IMR-90 (cell line): ENCODE measurements at regions not wholly inside any gene's neighbourhood (a gene's known extent, or its start where the extent isn't known, plus 50 kb on each side); places are given as distances from the start of the nearest gene placed in this dataset.

Source experiments
- ATAC-seq: fragments of 200-7000 bp; cut with Tn5 transposase; 2 replicates; pipeline ENCODE4 v1.9.1; 2020; ENCODE audit warnings: low read depth, mild to moderate bottlenecking, moderate library complexity
- BruUV-seq: library from RNA; stranded (reverse); fragments of 400-500 nt; replicated peaks from 2 replicates; lab custom pipeline; 2021; lab: Mats Ljungman, UMichigan
- CTCF ChIA-PET: fragments of 300-600 bp; formaldehyde crosslinking; extraction: SDS; loops from one replicate; lab custom pipeline; 2021; ENCODE audit warnings: antibody characterized with exemption; lab: Yijun Ruan, JAX
- POLR2A ChIA-PET: fragments of 300-600 bp; sonication (Branson Sonifier 250); formaldehyde crosslinking; loops from one replicate; lab custom pipeline; 2022; ENCODE audit warnings: antibody characterized with exemption; ENCODE audit not compliant: unreplicated experiment; lab: Charles Lee
- DNase-seq: peaks from one replicate; pipeline ENCODE4 v3.0.0; 2013
- H2AFZ ChIP-seq: replicated peaks from 2 replicates; pipeline ENCODE3; 2013; ENCODE audit warnings: low read length, mild to moderate bottlenecking; ENCODE audit not compliant: poor library complexity
- H2AK5ac ChIP-seq: 2 replicates; pipeline ENCODE4 v1.6.1; 2013; ENCODE audit warnings: low read depth, low read length, inconsistent platforms
- H2AK9ac ChIP-seq: replicated peaks from 2 replicates; pipeline ENCODE3; 2013; ENCODE audit warnings: mild to moderate bottlenecking, low read depth, low read length, moderate library complexity; ENCODE audit not compliant: poor library complexity
- H2BK120ac ChIP-seq: 2 replicates; pipeline ENCODE4 v1.6.1; 2013; ENCODE audit warnings: low read depth, low read length, inconsistent platforms
- H2BK15ac ChIP-seq: 3 replicates; pipeline ENCODE4 v1.6.1; 2013; ENCODE audit warnings: low read depth, low read length, inconsistent platforms
- H2BK20ac ChIP-seq: 2 replicates; pipeline ENCODE4 v1.6.1; 2013; ENCODE audit warnings: low read depth, mild to moderate bottlenecking, inconsistent platforms, low read length, moderate library complexity
- H2BK5ac ChIP-seq: 2 replicates; pipeline ENCODE4 v1.6.1; 2013; ENCODE audit warnings: mild to moderate bottlenecking, low read depth, low read length, inconsistent platforms; ENCODE audit not compliant: poor library complexity, severe bottlenecking
- H3K14ac ChIP-seq: replicated peaks from 2 replicates; pipeline ENCODE4 v1.6.1; 2013; ENCODE audit warnings: low read depth, low read length, inconsistent platforms
- H3K18ac ChIP-seq: 2 replicates; pipeline ENCODE4 v1.6.1; 2013; ENCODE audit warnings: low read depth, low read length, control low read depth
- H3K23ac ChIP-seq: 2 replicates; pipeline ENCODE4 v1.6.1; 2013; ENCODE audit warnings: low read depth, low read length, inconsistent platforms
- H3K27ac ChIP-seq: 2 replicates; pipeline ENCODE4 v1.5.1; 2013; ENCODE audit warnings: mild to moderate bottlenecking, control low read depth, low read length; ENCODE audit not compliant: insufficient read depth
- H3K27me3 ChIP-seq: 2 replicates; pipeline ENCODE4 v1.6.1; 2013; ENCODE audit warnings: low read length; ENCODE audit not compliant: control insufficient read depth, insufficient read depth
- H3K36me3 ChIP-seq: 2 replicates; pipeline ENCODE4 v1.6.1; 2013; ENCODE audit warnings: low read length, mixed read lengths; ENCODE audit not compliant: control insufficient read depth, insufficient read depth
- H3K4ac ChIP-seq: 2 replicates; pipeline ENCODE4 v1.6.1; 2013; ENCODE audit warnings: low read depth, low read length, inconsistent platforms
- H3K4me1 ChIP-seq: 2 replicates; pipeline ENCODE4 v1.6.1; 2013; ENCODE audit warnings: low read length, mixed read lengths; ENCODE audit not compliant: control insufficient read depth, insufficient read depth
- H3K4me2 ChIP-seq: 2 replicates; pipeline ENCODE4 v1.6.1; 2013; ENCODE audit warnings: low read depth, mild to moderate bottlenecking, control low read depth, low read length, moderate library complexity
- H3K4me3 ChIP-seq: 2 replicates; pipeline ENCODE4 v1.5.1; 2013; ENCODE audit warnings: low read depth, mild to moderate bottlenecking, control low read depth, low read length, moderate library complexity; ENCODE audit not compliant: insufficient read depth
- H3K56ac ChIP-seq: 2 replicates; pipeline ENCODE4 v1.6.1; 2013; ENCODE audit warnings: low read length, inconsistent platforms; ENCODE audit not compliant: insufficient read depth; ENCODE audit errors: extremely low read depth
- H3K79me1 ChIP-seq, 2 experiments: 2 replicates each; pipeline ENCODE4 v1.6.1; 2013; ENCODE audit warnings: low read length in 2 of 2, inconsistent platforms in 1 of 2, low read depth in 1 of 2
- H3K9ac ChIP-seq: 2 replicates; pipeline ENCODE4 v1.6.1; 2013; ENCODE audit warnings: low read depth, low read length, control low read depth
- H3K9me1 ChIP-seq: 2 replicates; pipeline ENCODE4 v1.6.1; 2013; ENCODE audit warnings: low read length, inconsistent platforms; ENCODE audit not compliant: insufficient read depth
- H3K9me3 ChIP-seq: 2 replicates; pipeline ENCODE4 v1.6.1; 2013; ENCODE audit warnings: low read length; ENCODE audit not compliant: control insufficient read depth, insufficient read depth
- H4K20me1 ChIP-seq: 2 replicates; pipeline ENCODE4 v1.6.1; 2013; ENCODE audit warnings: low read length, inconsistent platforms; ENCODE audit not compliant: insufficient read depth
- H4K5ac ChIP-seq: 2 replicates; pipeline ENCODE4 v1.6.1; 2013; ENCODE audit warnings: mild to moderate bottlenecking, low read depth, low read length, control low read depth
- H4K8ac ChIP-seq, 2 experiments: 2 replicates each; pipeline ENCODE4 v1.6.1; 2013; ENCODE audit warnings: low read depth in 2 of 2, low read length in 2 of 2, control low read depth in 1 of 2, inconsistent platforms in 1 of 2
- H4K91ac ChIP-seq: 2 replicates; pipeline ENCODE4 v1.6.1; 2013; ENCODE audit warnings: low read depth, low read length, inconsistent platforms; ENCODE audit not compliant: insufficient read depth
- CEBPB ChIP-seq: IDR thresholded peaks from 2 replicates; pipeline ENCODE4 v1.6.1; 2012; ENCODE audit warnings: low read depth, low read length, improper control_type of control experiment
- MAZ ChIP-seq: IDR thresholded peaks from 2 replicates; pipeline ENCODE4 v1.6.1; 2012; ENCODE audit warnings: low read depth, mild to moderate bottlenecking, low read length, improper control_type of control experiment, moderate library complexity, borderline replicate concordance
- RAD21 ChIP-seq: IDR thresholded peaks from 2 replicates; pipeline ENCODE4 v1.6.1; 2012; ENCODE audit warnings: low read length, improper control_type of control experiment
- WGBS, 2 experiments: methylation state at CpG; one replicate each; pipeline versions ENCODE4 v1.1.5 to v1.1.7; 2013; ENCODE audit warnings: missing lambda C conversion rate in 2 of 2; ENCODE audit not compliant: insufficient read length in 1 of 2; ENCODE audit errors: extremely low coverage in 2 of 2; 5-methylcytosine and 5-hydroxymethylcytosine counted together
- dilution Hi-C: fragments of 300-500 bp; cut with HindIII; formaldehyde crosslinking; loops from one replicate; pipeline ENCODE4 v1.14.3; 2018; ENCODE audit warnings: low sequenced_read_pairs; ENCODE audit not compliant: unreplicated experiment
- in situ Hi-C: fragments of 300-500 bp; cut with MboI; formaldehyde crosslinking; loops from 3 replicates; pipeline ENCODE4 v1.14.3; 2019; ENCODE audit warnings: low sequenced_read_pairs, inconsistent platforms, mixed read lengths
- intact Hi-C: fragments of 100-400 bp; cut with micrococcal nuclease; formaldehyde crosslinking; loops from 2 replicates; pipeline ENCODE4 v1.10.0; 2022

- TF ChIP-seq MAZ (no peak), CEBPB (no peak), RAD21 (no peak)
- Histone ChIP-seq H3K9ac (no peak overlapping the region), H3K9me3 (peaks cover 9% of the 10 kb centered on the region; the same call in 1 of the 2 replicates), H4K91ac (no peak overlapping the region), H3K4me3 (no peak overlapping the region), H2BK20ac (no peak overlapping the region), H3K4ac (no peak overlapping the region), H3K27me3 (no peaks in the 10 kb centered on the region), H4K8ac (no peak overlapping the region), H3K36me3 (no peaks in the 10 kb centered on the region), H3K27ac (no peak overlapping the region), H2BK120ac (no peak overlapping the region), H3K4me1 (no peaks in the 10 kb centered on the region), H3K14ac (no peak overlapping the region), H3K18ac (no peak overlapping the region), H4K5ac (no peak overlapping the region), H3K4me2 (no peak overlapping the region), H2AK5ac (no peak overlapping the region), H3K23ac (no peak overlapping the region), H2BK5ac (no peak overlapping the region), H3K79me1 (no peaks in the 10 kb centered on the region), H2AK9ac (no peak overlapping the region), H2AFZ (no peak overlapping the region), H2BK15ac (no peak overlapping the region), H3K56ac (no peak overlapping the region), H4K20me1 (no peaks in the 10 kb centered on the region), H3K9me1 (no peaks in the 10 kb centered on the region)
- ChIA-PET POLR2A (no interaction called here), CTCF (no interaction called here)
- WGBS, 2 experiments = no CpG with 5 or more reads among the region's 2 CpGs
- DNase-seq (no peak), ATAC-seq (no peak)
- dilution Hi-C loops = no loop called here
- BruUV-seq = no TSS peak
- intact Hi-C loops = no loop called here
- in situ Hi-C loops = no loop called here
Measured at GRCh38 chr3:40852712-40853111, 328.0 kb downstream of the ZNF621 start.
